Effector memory CD8-positive, alpha-beta T cell (primary cell): ENCODE measurements at regions not wholly inside any gene's neighbourhood (a gene's known extent, or its start where the extent isn't known, plus 50 kb on each side); places are given as distances from the start of the nearest gene placed in this dataset.

Source experiments
- ATAC-seq: fragments of 150-1000 bp; cut with Tn5 transposase; replicated peaks from 2 replicates; pipeline ENCODE4 v1.10.0; 2021; ENCODE audit warnings: mild to moderate bottlenecking, moderate library complexity
- DNase-seq, 3 experiments: peaks; one replicate each; pipeline ENCODE4 v3.0.0; 2021
- H3K27ac Mint-ChIP-seq, 2 donors: one replicate each; pipeline ENCODE4 v1.8.0; 2022; ENCODE audit warnings: mild to moderate bottlenecking in 2 of 2, mixed read lengths in 2 of 2, moderate library complexity in 2 of 2
- H3K27me3 Mint-ChIP-seq, 2 donors: one replicate each; pipeline ENCODE4 v1.8.0; 2022; ENCODE audit warnings: mixed read lengths in 2 of 2
- H3K36me3 Mint-ChIP-seq: one replicate; pipeline ENCODE4 v1.8.0; 2022; ENCODE audit warnings: mild to moderate bottlenecking, moderate library complexity, mixed read lengths; ENCODE audit not compliant: insufficient read depth
- H3K4me1 Mint-ChIP-seq, 2 donors: one replicate each; pipeline ENCODE4 v1.8.0; 2022; ENCODE audit warnings: low read depth in 2 of 2, mixed read lengths in 2 of 2
- H3K4me3 Mint-ChIP-seq, 2 donors: one replicate each; pipeline ENCODE4 v1.8.0; 2022; ENCODE audit warnings: mild to moderate bottlenecking in 2 of 2, mixed read lengths in 2 of 2, moderate library complexity in 2 of 2
- H3K9me3 Mint-ChIP-seq, 2 donors: one replicate each; pipeline ENCODE4 v1.8.0; 2022; ENCODE audit warnings: mixed read lengths in 2 of 2

GRCh38 chr6:33925936-33926335 is 122.1 kb upstream of the MLN start:
- Mint-ChIP-seq H3K36me3 (no peaks in the 10 kb centered on the region), H3K27ac (no peak overlapping the region), H3K9me3 (no peaks in the 10 kb centered on the region), H3K27me3 (peaks cover 5% of the 10 kb centered on the region in 2 donors), H3K4me3 (no peak overlapping the region), H3K4me1 (peaks cover 11 to 12% of the 10 kb centered on the region in 2 donors)
- DNase-seq = no peak
- no peak for ATAC-seq

- no peaks in the 10 kb centered on the region for H3K9me3 Mint-ChIP-seq
- H3K4me3 Mint-ChIP-seq = no peak overlapping the region
- H3K36me3 Mint-ChIP-seq = no peaks in the 10 kb centered on the region
- DNase-seq = no peak
- H3K27me3 Mint-ChIP-seq = no peaks in the 10 kb centered on the region
- no peak for ATAC-seq
- H3K27ac Mint-ChIP-seq = no peak overlapping the region
- peaks cover 11 to 15% of the 10 kb centered on the region in 2 donors for H3K4me1 Mint-ChIP-seq
These were observed 121.4 kb upstream of the MLN start for GRCh38 chr6:33925210-33925609.

- no peak for ATAC-seq
- DNase-seq = no peak
These were observed 120.9 kb upstream of the MLN start for GRCh38 chr6:33924681-33925080.

GRCh38 chr6:33923857-33924514 is 120.2 kb upstream of the MLN start:
- H3K9me3 Mint-ChIP-seq = no peaks in the 10 kb centered on the region
- H3K27ac Mint-ChIP-seq = peak overlapping the region in 1 of 2 donors; percentile 62
- peaks cover 11 to 18% of the 10 kb centered on the region in 2 donors for H3K4me1 Mint-ChIP-seq
- H3K4me3 Mint-ChIP-seq = no peak overlapping the region
- no peaks in the 10 kb centered on the region for H3K36me3 Mint-ChIP-seq
- ATAC-seq (peak; percentile 37), DNase-seq (peak in 1 of 3 experiments; percentile 6)
- no peaks in the 10 kb centered on the region for H3K27me3 Mint-ChIP-seq

More at GRCh38 chr6:33924681-33925080, 120.9 kb upstream of the MLN start:
- Mint-ChIP-seq H3K4me3 (no peak overlapping the region), H3K27me3 (no peaks in the 10 kb centered on the region), H3K4me1 (peaks cover 11 to 13% of the 10 kb centered on the region in 2 donors), H3K36me3 (no peaks in the 10 kb centered on the region), H3K9me3 (no peaks in the 10 kb centered on the region), H3K27ac (no peak overlapping the region)

GRCh38 chr6:33921745-33922144 is 117.9 kb upstream of the MLN start:
- no peak for DNase-seq
- Mint-ChIP-seq H3K9me3 (no peaks in the 10 kb centered on the region), H3K4me1 (peaks cover 11 to 18% of the 10 kb centered on the region in 2 donors), H3K27ac (peak overlapping the region in 1 of 2 donors; percentile 6), H3K36me3 (no peaks in the 10 kb centered on the region), H3K27me3 (no peaks in the 10 kb centered on the region), H3K4me3 (no peak overlapping the region)
- ATAC-seq = no peak

- Mint-ChIP-seq H3K4me1 (peaks cover 29 to 36% of the 10 kb centered on the region in 2 donors), H3K27ac (no peak overlapping the region), H3K4me3 (no peak overlapping the region), H3K9me3 (no peaks in the 10 kb centered on the region), H3K27me3 (no peaks in the 10 kb centered on the region), H3K36me3 (no peaks in the 10 kb centered on the region)
- no peak for ATAC-seq
- DNase-seq = no peak
These were observed 114.4 kb upstream of the MLN start for GRCh38 chr6:33918175-33918695.

- H3K4me1 Mint-ChIP-seq = peaks cover 48 to 49% of the 10 kb centered on the region in 2 donors
- H3K27ac Mint-ChIP-seq = peak overlapping the region; percentile 64 to 81
- no peak for DNase-seq
- peak overlapping the region; percentile 70 to 75 for H3K4me3 Mint-ChIP-seq
- no peaks in the 10 kb centered on the region for H3K36me3 Mint-ChIP-seq
- ATAC-seq = peak; percentile 16
- no peaks in the 10 kb centered on the region for H3K27me3 Mint-ChIP-seq
- no peaks in the 10 kb centered on the region for H3K9me3 Mint-ChIP-seq
These were observed 111.3 kb upstream of the MLN start for GRCh38 chr6:33915134-33915533.

GRCh38 chr6:33914645-33915044 is 110.8 kb upstream of the MLN start:
- peak overlapping the region; percentile 70 to 75 for H3K4me3 Mint-ChIP-seq
- DNase-seq = peak; percentile 46 to 50 (median 49)

GRCh38 chr6:33912195-33912594 is 108.4 kb upstream of the MLN start:
- no peaks in the 10 kb centered on the region for H3K9me3 Mint-ChIP-seq
- ATAC-seq (no peak), DNase-seq (no peak)
- H3K27me3 Mint-ChIP-seq = no peaks in the 10 kb centered on the region
- H3K36me3 Mint-ChIP-seq = peaks cover 1% of the 10 kb centered on the region
- peak overlapping the region in 1 of 2 donors; percentile 81 for H3K27ac Mint-ChIP-seq
- H3K4me3 Mint-ChIP-seq = no peak overlapping the region
- H3K4me1 Mint-ChIP-seq = peaks cover 49 to 55% of the 10 kb centered on the region in 2 donors

More at GRCh38 chr6:33914645-33915044, 110.8 kb upstream of the MLN start:
- no peaks in the 10 kb centered on the region for H3K9me3 Mint-ChIP-seq
- peak; percentile 97 for ATAC-seq
- no peaks in the 10 kb centered on the region for H3K27me3 Mint-ChIP-seq
- H3K4me1 Mint-ChIP-seq = peaks cover 47 to 52% of the 10 kb centered on the region in 2 donors
- H3K36me3 Mint-ChIP-seq = no peaks in the 10 kb centered on the region
- H3K27ac Mint-ChIP-seq = peak overlapping the region; percentile 64 to 81

GRCh38 chr6:33911488-33911887 is 107.7 kb upstream of the MLN start:
- Mint-ChIP-seq H3K36me3 (peaks cover 5% of the 10 kb centered on the region), H3K27ac (peak overlapping the region in 1 of 2 donors; percentile 42), H3K4me1 (peaks cover 56 to 62% of the 10 kb centered on the region in 2 donors), H3K9me3 (no peaks in the 10 kb centered on the region), H3K27me3 (no peaks in the 10 kb centered on the region), H3K4me3 (no peak overlapping the region)
- DNase-seq = no peak
- ATAC-seq = no peak

- no peaks in the 10 kb centered on the region for H3K9me3 Mint-ChIP-seq
- H3K4me3 Mint-ChIP-seq = no peak overlapping the region
- H3K4me1 Mint-ChIP-seq = peaks cover 63 to 68% of the 10 kb centered on the region in 2 donors
These were observed 106.8 kb upstream of the MLN start for GRCh38 chr6:33910594-33910993.

GRCh38 chr6:33909737-33910136 is 105.9 kb upstream of the MLN start:
- no peaks in the 10 kb centered on the region for H3K9me3 Mint-ChIP-seq
- ATAC-seq = no peak
- no peaks in the 10 kb centered on the region for H3K27me3 Mint-ChIP-seq
- peaks cover 11% of the 10 kb centered on the region for H3K36me3 Mint-ChIP-seq
- DNase-seq = no peak
- no peak overlapping the region for H3K27ac Mint-ChIP-seq
- H3K4me3 Mint-ChIP-seq = no peak overlapping the region
- peaks cover 63 to 68% of the 10 kb centered on the region in 2 donors for H3K4me1 Mint-ChIP-seq

More at GRCh38 chr6:33910594-33910993, 106.8 kb upstream of the MLN start:
- H3K27ac Mint-ChIP-seq = peak overlapping the region in 1 of 2 donors; percentile 58
- DNase-seq = no peak
- no peak for ATAC-seq
- H3K36me3 Mint-ChIP-seq = peaks cover 5% of the 10 kb centered on the region
- H3K27me3 Mint-ChIP-seq = no peaks in the 10 kb centered on the region

GRCh38 chr6:33908025-33908424 is 104.2 kb upstream of the MLN start:
- DNase-seq (no peak), ATAC-seq (no peak)
- H3K4me3 Mint-ChIP-seq = no peak overlapping the region
- H3K4me1 Mint-ChIP-seq = peaks cover 60 to 69% of the 10 kb centered on the region in 2 donors
- H3K36me3 Mint-ChIP-seq = peaks cover 11% of the 10 kb centered on the region
- no peaks in the 10 kb centered on the region for H3K9me3 Mint-ChIP-seq
- H3K27me3 Mint-ChIP-seq = no peaks in the 10 kb centered on the region
- H3K27ac Mint-ChIP-seq = no peak overlapping the region

GRCh38 chr6:33907227-33907626 is 103.4 kb upstream of the MLN start:
- DNase-seq = no peak
- H3K9me3 Mint-ChIP-seq = no peaks in the 10 kb centered on the region
- peak overlapping the region; percentile 4 to 23 for H3K4me3 Mint-ChIP-seq
- H3K27ac Mint-ChIP-seq = peak overlapping the region; percentile 65 to 89
- peaks cover 11% of the 10 kb centered on the region for H3K36me3 Mint-ChIP-seq
- H3K4me1 Mint-ChIP-seq = peaks cover 61 to 68% of the 10 kb centered on the region in 2 donors
- no peak for ATAC-seq
- H3K27me3 Mint-ChIP-seq = no peaks in the 10 kb centered on the region
